ENCODE measurements at regions not wholly inside any gene's neighbourhood (a gene's known extent, or its start where the extent isn't known, plus 50 kb on each side); places are given as distances from the start of the nearest gene placed in this dataset.

- TF ChIP-seq GATA2 (IDR thresholded peaks at IDR 0.05; ENCODE audit: low read depth, low read length) (no peak), GATA3 (IDR thresholded peaks at IDR 0.05; ENCODE audit: low read depth, low read length) (no peak)
Measured at GRCh38 chr4:126959056-126959745, 673.6 kb upstream of the INTU start.

GRCh38 chr4:126960760-126961159 lies 672.0 kb upstream of the INTU start:
- TF ChIP-seq GATA3 (IDR thresholded peaks at IDR 0.05; ENCODE audit: low read depth, low read length) (no peak), GATA2 (IDR thresholded peaks at IDR 0.05; ENCODE audit: low read depth, low read length) (no peak)

DNA sequence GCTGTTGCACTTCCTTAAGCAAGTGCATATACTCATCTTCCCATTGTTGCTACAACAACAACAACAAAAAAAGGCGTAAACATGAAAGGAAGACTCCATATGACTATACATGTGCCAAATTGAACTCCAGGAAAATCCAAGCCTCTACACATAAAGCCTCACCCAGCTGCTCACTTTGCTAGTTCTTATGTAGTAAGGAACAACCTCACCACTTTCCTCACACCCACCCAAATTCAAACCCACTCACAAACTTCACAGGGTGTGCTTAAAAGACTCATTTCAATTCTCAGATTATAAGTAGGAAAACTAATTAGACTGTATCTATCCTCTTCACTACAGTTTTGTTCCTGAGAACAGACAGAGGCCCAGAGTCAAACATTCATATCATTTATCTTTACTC lies 671.1 kb upstream of the INTU start:
- TF ChIP-seq GATA2 (IDR thresholded peaks at IDR 0.05; ENCODE audit: low read depth, low read length) = no peak
- no peak for TF ChIP-seq GATA3 (IDR thresholded peaks at IDR 0.05; ENCODE audit: low read depth, low read length)

GRCh38 chr4:126965877-126966276 lies 666.9 kb upstream of the INTU start:
- TF ChIP-seq GATA2 (IDR thresholded peaks at IDR 0.05; ENCODE audit: low read depth, low read length) = no peak
- no peak for TF ChIP-seq GATA3 (IDR thresholded peaks at IDR 0.05; ENCODE audit: low read depth, low read length)

- TF ChIP-seq GATA2 (IDR thresholded peaks at IDR 0.05; ENCODE audit: low read depth, low read length) = no peak
- no peak for TF ChIP-seq GATA3 (IDR thresholded peaks at IDR 0.05; ENCODE audit: low read depth, low read length)
Measured at GRCh38 chr4:126969360-126970235, 663.2 kb upstream of the INTU start.

DNA sequence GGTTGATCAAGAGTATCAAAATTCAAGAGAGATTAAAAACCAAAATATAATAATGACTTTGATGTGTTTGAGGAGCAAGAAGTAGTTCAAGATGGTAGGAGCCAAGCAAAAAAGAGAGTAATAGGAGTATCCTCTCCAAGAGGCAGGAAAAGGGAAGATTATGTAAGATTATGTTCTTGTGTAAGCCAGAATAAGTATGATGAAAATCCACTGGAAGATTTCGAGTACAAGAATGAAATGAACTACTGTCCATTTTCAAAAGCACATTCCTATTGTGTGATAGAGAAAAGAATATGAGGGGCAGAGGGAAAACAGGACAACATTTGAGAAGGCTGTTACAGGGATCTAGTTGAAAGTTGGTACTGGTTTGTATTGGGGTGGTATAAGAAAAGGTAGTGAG lies 659.6 kb upstream of the INTU start:
- TF ChIP-seq GATA3 (IDR thresholded peaks at IDR 0.05; ENCODE audit: low read depth, low read length) (no peak), GATA2 (IDR thresholded peaks at IDR 0.05; ENCODE audit: low read depth, low read length) (no peak)

GRCh38 chr4:126976850-126977632 lies 655.7 kb upstream of the INTU start:
- TF ChIP-seq GATA3 (IDR thresholded peaks at IDR 0.05; ENCODE audit: low read depth, low read length) (no peak), GATA2 (IDR thresholded peaks at IDR 0.05; ENCODE audit: low read depth, low read length) (no peak)

- TF ChIP-seq GATA3 (IDR thresholded peaks at IDR 0.05; ENCODE audit: low read depth, low read length) (no peak), GATA2 (IDR thresholded peaks at IDR 0.05; ENCODE audit: low read depth, low read length) (no peak)
Measured at GRCh38 chr4:126986005-126986404, 646.8 kb upstream of the INTU start.

DNA sequence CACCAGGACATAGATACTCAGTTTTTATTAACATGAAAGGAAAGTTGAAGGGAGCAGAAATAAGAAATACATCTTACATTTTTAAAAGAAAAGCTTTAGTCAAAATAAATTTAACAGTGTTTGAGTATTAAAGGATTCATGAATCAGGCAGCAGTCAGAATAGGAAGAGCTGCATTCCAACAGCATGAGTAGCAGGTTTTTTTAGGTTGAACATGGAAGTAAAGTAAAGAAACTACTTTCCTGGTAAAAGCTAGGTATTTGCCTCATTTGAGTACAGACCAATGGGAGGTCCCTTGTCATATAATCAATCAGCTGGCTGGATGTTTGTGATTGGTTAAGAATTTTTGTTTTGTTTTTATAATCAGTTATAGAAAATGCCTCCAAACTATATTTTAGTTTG lies 645.9 kb upstream of the INTU start:
- TF ChIP-seq GATA2 (IDR thresholded peaks at IDR 0.05; ENCODE audit: low read depth, low read length) = no peak
- TF ChIP-seq GATA3 (IDR thresholded peaks at IDR 0.05; ENCODE audit: low read depth, low read length) = no peak

GRCh38 chr4:126991965-126992364 lies 640.8 kb upstream of the INTU start:
- no peak for TF ChIP-seq GATA2 (IDR thresholded peaks at IDR 0.05; ENCODE audit: low read depth, low read length)
- TF ChIP-seq GATA3 (IDR thresholded peaks at IDR 0.05; ENCODE audit: low read depth, low read length) = no peak

GRCh38 chr4:126992910-126993309 lies 639.8 kb upstream of the INTU start:
- no peak for TF ChIP-seq GATA2 (IDR thresholded peaks at IDR 0.05; ENCODE audit: low read depth, low read length)
- no peak for TF ChIP-seq GATA3 (IDR thresholded peaks at IDR 0.05; ENCODE audit: low read depth, low read length)

GRCh38 chr4:126993351-126993750 lies 639.4 kb upstream of the INTU start:
- TF ChIP-seq GATA2 (IDR thresholded peaks at IDR 0.05; ENCODE audit: low read depth, low read length) (no peak), GATA3 (IDR thresholded peaks at IDR 0.05; ENCODE audit: low read depth, low read length) (no peak)

GRCh38 chr4:126995235-126995634 lies 637.5 kb upstream of the INTU start:
- no peak for TF ChIP-seq GATA2 (IDR thresholded peaks at IDR 0.05; ENCODE audit: low read depth, low read length)
- no peak for TF ChIP-seq GATA3 (IDR thresholded peaks at IDR 0.05; ENCODE audit: low read depth, low read length)

- TF ChIP-seq GATA2 (IDR thresholded peaks at IDR 0.05; ENCODE audit: low read depth, low read length) (no peak), GATA3 (IDR thresholded peaks at IDR 0.05; ENCODE audit: low read depth, low read length) (no peak)
Measured at GRCh38 chr4:127000110-127000509, 632.6 kb upstream of the INTU start.

All from SH-SY5Y (cell line).